ENCODE measurements at regions not wholly inside any gene's neighbourhood (a gene's known extent, or its start where the extent isn't known, plus 50 kb on each side); places are given as distances from the start of the nearest gene placed in this dataset.

DNA sequence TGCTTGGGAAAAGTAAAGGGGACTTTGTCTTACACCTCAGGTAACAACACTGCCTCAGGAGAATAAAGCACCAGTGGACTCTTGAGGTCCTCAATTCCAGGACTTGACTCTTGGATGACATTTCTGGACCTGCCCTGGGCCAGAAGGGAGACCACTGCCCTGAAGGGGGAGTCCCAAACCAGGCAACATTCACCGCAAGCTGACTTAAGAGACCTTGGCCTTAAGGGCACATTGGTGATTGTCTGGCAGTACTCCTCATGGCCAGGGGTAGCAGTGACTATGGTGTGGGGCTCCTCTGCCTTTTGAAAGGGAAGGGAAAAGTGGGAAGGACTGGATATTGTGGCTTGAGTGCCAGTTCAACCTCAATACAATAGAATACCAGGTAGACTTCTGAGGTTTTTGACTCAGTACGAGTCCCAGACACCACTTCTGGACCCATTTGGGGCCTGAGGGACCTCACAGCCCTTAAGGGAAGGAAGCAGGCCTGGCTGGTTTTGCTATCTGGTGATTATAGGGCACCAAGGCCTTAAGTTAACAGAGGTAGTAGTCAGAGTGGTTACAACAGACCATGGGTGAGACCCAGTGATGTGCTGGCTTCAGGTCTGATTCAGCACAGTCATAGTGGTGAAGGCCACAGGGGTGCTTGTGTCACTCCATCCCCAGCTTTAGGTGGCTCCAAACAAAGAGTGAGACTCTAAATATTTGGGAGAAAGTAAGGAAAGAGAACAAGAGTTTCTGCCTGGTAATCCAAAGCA, 121.2 kb upstream of the TET2 start:
- DNase-seq (ENCODE audit: extremely low read depth, insufficient read length): no peak
- H3K27me3 ChIP-seq (replicated peaks; ENCODE audit: control insufficient read depth, insufficient read depth, low read length): no peaks in the 10 kb centered on the region
- H3K4me3 ChIP-seq (replicated peaks; ENCODE audit: low read depth, low read length): no peak overlapping the region

DNA sequence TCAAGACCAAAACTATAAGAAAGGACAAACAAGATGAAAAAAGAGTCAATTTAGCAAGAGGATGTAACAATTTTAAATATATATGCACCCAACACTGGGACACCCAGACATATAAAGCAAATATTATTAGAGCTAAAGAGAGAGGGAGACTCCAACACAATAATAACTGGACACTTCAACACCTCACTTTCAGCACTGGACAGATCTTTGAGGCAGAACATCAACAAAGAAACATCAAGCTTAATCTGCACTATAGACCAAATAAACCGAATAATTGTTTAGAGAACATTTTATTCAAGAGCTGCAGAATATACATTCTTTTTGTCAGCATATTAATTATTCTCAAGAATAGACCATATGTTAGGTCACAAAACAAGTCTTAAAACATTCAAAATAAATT, 109.7 kb upstream of the TET2 start:
- H3K27me3 ChIP-seq (replicated peaks; ENCODE audit: control insufficient read depth, insufficient read depth, low read length): no peaks in the 10 kb centered on the region
- H3K4me3 ChIP-seq (replicated peaks; ENCODE audit: low read depth, low read length): no peak overlapping the region
- no peak for DNase-seq (ENCODE audit: extremely low read depth, insufficient read length)
- TF ChIP-seq, protein P1, sequence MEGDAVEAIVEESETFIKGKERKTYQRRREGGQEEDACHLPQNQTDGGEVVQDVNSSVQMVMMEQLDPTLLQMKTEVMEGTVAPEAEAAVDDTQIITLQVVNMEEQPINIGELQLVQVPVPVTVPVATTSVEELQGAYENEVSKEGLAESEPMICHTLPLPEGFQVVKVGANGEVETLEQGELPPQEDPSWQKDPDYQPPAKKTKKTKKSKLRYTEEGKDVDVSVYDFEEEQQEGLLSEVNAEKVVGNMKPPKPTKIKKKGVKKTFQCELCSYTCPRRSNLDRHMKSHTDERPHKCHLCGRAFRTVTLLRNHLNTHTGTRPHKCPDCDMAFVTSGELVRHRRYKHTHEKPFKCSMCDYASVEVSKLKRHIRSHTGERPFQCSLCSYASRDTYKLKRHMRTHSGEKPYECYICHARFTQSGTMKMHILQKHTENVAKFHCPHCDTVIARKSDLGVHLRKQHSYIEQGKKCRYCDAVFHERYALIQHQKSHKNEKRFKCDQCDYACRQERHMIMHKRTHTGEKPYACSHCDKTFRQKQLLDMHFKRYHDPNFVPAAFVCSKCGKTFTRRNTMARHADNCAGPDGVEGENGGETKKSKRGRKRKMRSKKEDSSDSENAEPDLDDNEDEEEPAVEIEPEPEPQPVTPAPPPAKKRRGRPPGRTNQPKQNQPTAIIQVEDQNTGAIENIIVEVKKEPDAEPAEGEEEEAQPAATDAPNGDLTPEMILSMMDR (IDR thresholded peaks at IDR 0.05; ENCODE audit: insufficient read depth, low read length, poor library complexity, severe bottlenecking): no peak
- H3K36me3 ChIP-seq (ENCODE audit: control insufficient read depth, insufficient read depth, low read length): no peaks in the 10 kb centered on the region

More for the DNA sequence above, 121.2 kb upstream of the TET2 start:
- H3K36me3 ChIP-seq (ENCODE audit: control insufficient read depth, insufficient read depth, low read length): no peaks in the 10 kb centered on the region
- TF ChIP-seq, protein P1 (IDR thresholded peaks at IDR 0.05; ENCODE audit: insufficient read depth, low read length, poor library complexity, severe bottlenecking): no peak

DNA sequence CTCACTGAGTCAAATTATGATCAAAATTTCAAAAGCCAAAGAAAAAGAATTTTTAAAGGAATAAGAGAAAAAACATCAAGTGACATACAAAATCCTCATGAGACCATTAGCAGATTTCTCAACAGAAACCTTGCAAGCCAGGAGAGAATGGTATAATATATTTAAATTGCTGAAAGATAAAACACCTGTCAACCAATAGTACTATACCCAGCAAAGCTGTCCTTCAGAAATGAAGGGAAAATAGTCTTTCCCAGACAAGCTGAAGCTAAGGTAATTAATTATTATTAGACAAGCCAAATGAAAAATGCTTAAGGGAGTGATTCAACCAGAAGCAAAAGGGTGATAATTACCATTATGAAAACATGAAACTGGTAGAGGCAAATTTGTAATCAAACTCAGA, 104.2 kb upstream of the TET2 start:
- TF ChIP-seq, protein P1 (IDR thresholded peaks at IDR 0.05; ENCODE audit: insufficient read depth, low read length, poor library complexity, severe bottlenecking): no peak

DNA sequence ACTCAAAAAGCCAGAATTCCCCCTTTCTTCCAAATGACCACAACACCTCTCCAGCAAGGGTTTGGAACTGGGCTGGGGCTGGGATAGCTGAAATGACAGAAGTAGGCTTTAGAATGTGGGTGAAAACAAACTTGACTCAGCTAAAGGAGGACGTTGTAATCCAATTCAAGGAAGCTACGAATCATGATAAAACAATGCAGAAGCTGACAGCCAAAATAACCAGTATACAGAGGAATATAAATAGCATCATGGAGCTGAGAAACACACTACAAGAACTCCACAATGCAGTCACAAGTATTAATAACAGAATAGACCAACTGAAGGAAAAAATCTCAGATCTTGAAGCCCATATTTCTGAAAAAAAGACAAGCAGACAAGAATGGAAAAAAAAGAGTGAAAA, 95.8 kb upstream of the TET2 start:
- Histone ChIP-seq H3K27me3 (replicated peaks; ENCODE audit: control insufficient read depth, insufficient read depth, low read length) (no peaks in the 10 kb centered on the region), H3K36me3 (ENCODE audit: control insufficient read depth, insufficient read depth, low read length) (no peaks in the 10 kb centered on the region), H3K4me3 (replicated peaks; ENCODE audit: low read depth, low read length) (no peak overlapping the region)
- TF ChIP-seq, protein P1 (IDR thresholded peaks at IDR 0.05; ENCODE audit: insufficient read depth, low read length, poor library complexity, severe bottlenecking): no peak
- DNase-seq (ENCODE audit: extremely low read depth, insufficient read length): no peak

More for the DNA sequence above, 104.2 kb upstream of the TET2 start:
- Histone ChIP-seq H3K27me3 (replicated peaks; ENCODE audit: control insufficient read depth, insufficient read depth, low read length) (no peaks in the 10 kb centered on the region), H3K4me3 (replicated peaks; ENCODE audit: low read depth, low read length) (no peak overlapping the region), H3K36me3 (ENCODE audit: control insufficient read depth, insufficient read depth, low read length) (no peaks in the 10 kb centered on the region)
- no peak for DNase-seq (ENCODE audit: extremely low read depth, insufficient read length)

DNA sequence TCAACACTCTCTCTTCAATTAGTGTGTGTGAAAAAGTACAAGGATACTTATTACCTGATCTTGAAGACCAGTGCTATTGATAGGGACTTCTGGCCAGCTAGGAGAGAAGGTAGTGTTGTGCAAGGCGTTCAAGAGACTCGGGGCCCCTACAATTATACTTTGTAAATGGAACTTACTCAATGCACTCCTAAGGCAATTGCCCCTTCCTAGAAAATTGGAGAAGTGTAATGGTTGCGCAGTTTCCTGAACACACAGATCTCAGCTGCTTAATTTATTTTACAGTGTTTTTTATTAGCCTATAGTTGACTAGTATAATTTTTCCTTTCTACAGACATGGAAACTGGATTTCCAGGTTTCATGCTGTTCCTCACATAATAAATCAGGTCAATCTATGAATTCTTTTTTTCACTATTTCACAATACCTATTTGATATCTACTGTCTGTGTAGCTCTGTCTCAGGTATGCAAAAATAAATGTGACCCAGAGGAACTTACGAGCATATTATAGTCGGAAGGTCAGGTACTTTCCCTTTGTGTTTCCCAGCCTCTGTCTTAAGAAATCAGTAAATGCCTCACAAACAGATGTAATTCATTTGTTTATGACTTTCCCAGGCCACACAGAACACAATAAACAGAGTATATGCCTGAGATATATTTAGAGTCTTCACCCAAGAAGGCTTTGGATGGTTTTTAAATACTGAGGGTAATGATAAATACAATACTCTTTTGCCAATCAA, 89.1 kb upstream of the TET2 start:
- TF ChIP-seq, protein P1 (IDR thresholded peaks at IDR 0.05; ENCODE audit: insufficient read depth, low read length, poor library complexity, severe bottlenecking): no peak
- Histone ChIP-seq H3K36me3 (ENCODE audit: control insufficient read depth, insufficient read depth, low read length) (no peaks in the 10 kb centered on the region), H3K4me3 (replicated peaks; ENCODE audit: low read depth, low read length) (peak overlapping the region; percentile 33; the same call in 1 of the 2 replicates), H3K27me3 (replicated peaks; ENCODE audit: control insufficient read depth, insufficient read depth, low read length) (no peaks in the 10 kb centered on the region)
- DNase-seq (ENCODE audit: extremely low read depth, insufficient read length): peak; percentile 47

All from GM06990 (cell line).